HG02623 (cell line): ENCODE measurements at regions not wholly inside any gene's neighbourhood (a gene's known extent, or its start where the extent isn't known, plus 50 kb on each side); places are given as distances from the start of the nearest gene placed in this dataset.

Source experiments
- ATAC-seq: cut with Tn5 transposase; IDR thresholded peaks from one replicate; pipeline ENCODE4 v1.9.1; 2021; ENCODE audit warnings: moderate library complexity; ENCODE audit not compliant: unreplicated experiment

DNA sequence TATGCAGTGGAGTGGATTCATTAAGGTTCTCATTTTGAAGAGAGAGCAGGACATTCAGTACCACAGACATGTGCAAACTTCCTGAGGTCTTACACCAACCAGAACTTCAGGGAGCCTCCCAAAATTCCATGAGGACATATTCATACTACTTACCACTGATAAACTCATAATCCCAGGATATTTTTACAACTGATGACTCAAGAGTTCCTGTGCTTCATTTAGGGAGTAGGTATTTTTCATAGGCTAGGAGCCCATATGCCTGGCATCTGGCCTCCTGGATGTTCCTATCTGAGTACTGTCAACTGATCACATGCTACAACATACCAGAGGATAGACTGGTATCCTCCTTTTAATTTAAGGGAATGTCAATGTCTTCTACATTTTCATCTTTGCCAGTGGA lies 578.0 kb downstream of the EFNA5 start:
- no peak for ATAC-seq

DNA sequence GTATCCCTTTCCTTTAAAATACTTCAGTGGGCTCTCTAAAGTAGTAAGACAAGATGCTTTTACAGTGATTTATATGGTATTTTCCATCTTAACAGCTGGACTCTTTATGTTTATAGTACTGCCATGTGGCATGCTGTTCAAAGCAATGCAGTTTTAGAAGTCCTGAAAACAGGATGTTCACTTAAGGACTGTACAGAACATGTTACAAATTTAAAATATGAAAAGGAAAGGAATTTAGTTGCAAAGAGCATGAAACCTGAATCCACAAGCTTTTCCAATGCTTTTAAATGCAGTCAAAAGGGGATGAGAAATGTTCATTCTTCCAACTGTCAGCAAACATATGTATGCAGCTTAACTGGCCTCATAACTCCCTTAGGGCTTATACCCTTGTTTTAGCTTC lies 580.2 kb downstream of the EFNA5 start:
- no peak for ATAC-seq

GRCh38 chr5:107088907-107089306 lies 581.8 kb downstream of the EFNA5 start:
- no peak for ATAC-seq

- ATAC-seq = no peak
These were observed 585.2 kb downstream of the EFNA5 start for GRCh38 chr5:107085572-107085971.

DNA sequence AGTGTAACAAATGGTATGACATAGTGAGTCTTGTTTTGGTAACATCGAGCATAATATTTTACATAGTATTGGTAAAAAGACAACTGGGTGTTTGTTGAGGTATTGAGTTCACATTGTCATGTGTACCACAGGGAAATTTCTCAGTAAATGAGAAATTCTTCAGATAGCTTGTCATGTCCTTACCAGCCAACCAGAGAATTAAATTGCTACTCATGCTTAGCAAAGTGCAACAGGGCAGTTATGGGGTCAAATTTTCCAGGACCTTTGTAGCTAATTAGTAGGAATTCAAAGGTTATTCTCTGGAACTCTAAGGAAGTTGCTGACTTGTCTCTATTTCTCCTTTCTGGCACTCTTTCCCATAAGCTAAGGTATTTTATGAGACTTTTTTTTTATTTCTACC lies 595.7 kb downstream of the EFNA5 start:
- no peak for ATAC-seq

- ATAC-seq = no peak
These were observed 597.8 kb downstream of the EFNA5 start for GRCh38 chr5:107072967-107073366.

GRCh38 chr5:107072440-107072839 lies 598.3 kb downstream of the EFNA5 start:
- no peak for ATAC-seq

DNA sequence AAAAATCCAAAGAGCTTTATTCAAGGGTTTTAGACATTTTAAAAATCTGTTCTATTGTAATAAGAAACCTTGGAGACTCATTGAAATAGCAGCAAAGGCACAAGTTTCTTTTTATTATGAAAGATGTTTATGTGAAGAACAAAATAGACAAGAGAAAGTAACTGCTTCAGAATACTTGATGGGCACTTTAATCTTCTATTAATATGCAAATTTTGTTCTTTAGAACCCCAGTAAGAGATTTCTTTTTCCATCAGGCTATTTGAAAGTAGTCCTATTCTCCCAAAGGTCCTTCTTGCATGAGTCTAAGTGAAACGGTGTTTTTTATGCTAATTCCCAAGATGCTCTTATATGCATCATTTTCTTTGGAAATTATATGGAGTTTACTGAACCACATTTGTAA lies 602.0 kb downstream of the EFNA5 start:
- ATAC-seq = no peak

- no peak for ATAC-seq
These were observed 603.3 kb downstream of the EFNA5 start for GRCh38 chr5:107067395-107067794.

- ATAC-seq = no peak
These were observed 607.2 kb downstream of the EFNA5 start for GRCh38 chr5:107063511-107063910.

DNA sequence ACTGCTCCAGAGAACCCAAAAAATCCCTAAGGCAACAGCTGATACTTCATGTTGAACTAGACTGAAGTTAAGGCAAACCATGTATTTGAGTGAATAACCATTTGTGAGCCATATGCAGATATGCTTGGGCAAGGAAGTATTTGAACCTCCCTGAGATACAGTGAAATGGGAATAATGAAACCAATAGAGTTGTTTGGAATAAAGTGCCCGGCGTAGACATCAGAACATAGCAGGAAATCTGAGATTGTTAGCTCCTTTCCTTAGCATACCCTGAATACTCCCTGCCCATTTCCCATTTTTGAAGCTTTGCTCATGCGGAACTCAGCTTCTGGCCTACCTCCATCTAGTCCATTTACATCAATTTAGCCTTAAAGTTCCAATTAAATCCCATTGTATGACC lies 611.9 kb downstream of the EFNA5 start:
- ATAC-seq = no peak

- ATAC-seq = no peak
These were observed 612.5 kb downstream of the EFNA5 start for GRCh38 chr5:107058235-107058634.

GRCh38 chr5:107056278-107056677 lies 614.5 kb downstream of the EFNA5 start:
- no peak for ATAC-seq

- no peak for ATAC-seq
These were observed 623.7 kb downstream of the EFNA5 start for GRCh38 chr5:107047048-107047447.

GRCh38 chr5:107043665-107044064 lies 627.1 kb downstream of the EFNA5 start:
- ATAC-seq = no peak

GRCh38 chr5:107040907-107041306 lies 629.8 kb downstream of the EFNA5 start:
- ATAC-seq = no peak

DNA sequence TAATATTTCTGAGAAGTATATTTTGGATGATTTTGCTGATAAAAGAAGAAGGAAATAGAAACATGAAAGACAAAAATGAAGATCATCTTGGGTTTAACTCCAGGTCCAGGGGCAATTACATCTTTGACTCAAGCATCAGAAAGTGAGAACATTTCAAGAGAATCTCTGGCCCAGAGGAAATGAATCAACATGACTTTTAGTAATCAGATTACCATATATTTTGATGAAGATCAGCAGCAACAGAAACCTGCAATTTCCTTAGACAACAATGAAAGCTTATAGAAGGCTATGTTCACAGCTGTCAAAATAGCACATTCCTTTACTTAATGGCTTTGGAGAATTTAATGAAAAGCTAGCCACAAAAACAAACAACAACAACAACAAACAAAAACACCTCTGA lies 638.1 kb downstream of the EFNA5 start:
- no peak for ATAC-seq

DNA sequence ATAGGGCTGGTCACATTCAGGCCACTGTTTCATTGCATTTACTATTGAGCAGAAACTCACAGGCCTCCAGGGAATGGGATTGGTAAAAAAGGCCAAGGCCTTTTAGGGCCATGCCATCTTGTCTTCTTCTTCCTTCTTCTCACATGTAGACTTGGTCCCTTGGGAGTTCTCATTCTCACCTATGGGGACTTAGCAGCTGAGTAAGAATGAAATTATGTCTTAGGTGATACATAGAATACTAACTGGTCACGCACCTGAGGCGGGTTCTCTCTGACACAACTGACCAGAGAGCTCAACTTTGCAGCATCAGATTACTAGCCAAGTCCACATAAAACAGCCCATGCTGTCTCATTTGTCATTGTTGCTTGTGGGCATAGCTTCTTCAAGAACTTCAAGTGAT lies 641.8 kb downstream of the EFNA5 start:
- no peak for ATAC-seq

DNA sequence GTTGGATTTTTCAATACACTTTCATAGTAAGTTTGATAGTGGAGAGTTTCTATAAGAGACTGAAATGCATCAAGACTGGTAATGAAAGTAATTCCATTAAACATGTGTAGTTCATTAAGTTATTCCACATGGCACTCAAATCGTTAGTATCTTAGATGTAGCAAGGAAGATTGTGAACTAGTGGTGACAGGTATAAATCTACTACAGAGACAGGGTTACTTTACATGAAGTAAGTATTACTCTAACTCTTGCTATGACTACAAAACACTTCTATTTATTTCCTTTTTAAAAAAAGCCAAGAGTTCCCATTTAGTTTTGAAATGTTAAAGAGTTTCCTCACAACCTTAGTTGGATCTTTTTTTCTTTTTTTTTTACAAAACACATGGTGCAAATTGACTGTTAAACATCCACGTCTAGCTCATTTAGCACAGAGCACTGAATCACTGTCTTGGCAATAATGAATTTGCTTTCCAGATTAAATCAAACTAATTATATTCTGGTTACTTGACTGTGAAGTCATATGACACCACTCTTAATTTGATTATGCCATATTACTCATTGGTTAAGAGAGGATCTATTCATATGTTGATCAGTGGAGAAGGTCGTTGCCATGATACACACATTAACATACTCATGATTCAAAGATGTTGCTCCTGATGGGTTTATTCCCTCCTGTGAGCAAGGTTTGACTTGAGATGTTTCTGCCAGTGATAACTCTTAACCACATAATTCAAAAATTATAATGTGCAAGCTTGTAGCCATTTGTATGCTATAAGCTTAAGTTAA lies 644.8 kb downstream of the EFNA5 start:
- ATAC-seq = no peak

DNA sequence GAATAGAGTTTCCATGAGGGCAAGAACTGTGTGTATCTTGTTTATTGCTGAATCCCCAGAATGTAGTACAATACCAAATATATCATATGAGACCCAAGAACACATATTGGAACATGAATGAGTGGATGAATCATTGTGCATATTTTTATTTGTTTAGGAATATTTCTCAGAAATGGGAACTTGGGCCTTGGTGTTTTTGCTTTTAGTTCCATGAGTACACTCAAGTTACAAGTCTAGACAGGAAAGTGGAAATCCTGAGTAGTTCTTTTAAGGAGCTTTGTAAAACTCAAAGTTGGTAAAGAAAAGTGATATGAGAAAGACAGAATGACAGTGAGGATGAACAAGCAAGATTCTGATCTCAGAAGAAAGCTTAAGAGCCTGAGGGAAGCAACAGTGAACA lies 647.0 kb downstream of the EFNA5 start:
- ATAC-seq = no peak

- ATAC-seq = no peak
These were observed 649.2 kb downstream of the EFNA5 start for GRCh38 chr5:107021575-107021974.

DNA sequence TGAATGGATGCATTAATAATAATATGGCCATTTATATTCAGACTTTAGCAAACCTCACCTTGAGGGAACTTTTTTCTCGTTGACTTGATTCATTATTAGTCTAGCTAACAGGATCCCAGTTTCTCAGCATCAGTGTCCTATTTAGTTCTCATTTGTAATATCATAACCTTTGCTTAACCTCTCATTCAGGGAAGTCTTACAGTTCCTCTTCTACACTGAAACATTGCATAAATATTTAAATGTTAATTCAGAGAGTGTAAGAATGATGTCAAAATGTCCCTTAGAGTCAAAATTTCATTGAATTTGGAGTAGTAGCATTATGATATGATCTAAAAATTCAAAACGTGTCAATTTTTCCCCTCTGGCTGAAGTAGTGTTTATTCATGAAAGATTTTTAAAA lies 650.1 kb downstream of the EFNA5 start:
- no peak for ATAC-seq

DNA sequence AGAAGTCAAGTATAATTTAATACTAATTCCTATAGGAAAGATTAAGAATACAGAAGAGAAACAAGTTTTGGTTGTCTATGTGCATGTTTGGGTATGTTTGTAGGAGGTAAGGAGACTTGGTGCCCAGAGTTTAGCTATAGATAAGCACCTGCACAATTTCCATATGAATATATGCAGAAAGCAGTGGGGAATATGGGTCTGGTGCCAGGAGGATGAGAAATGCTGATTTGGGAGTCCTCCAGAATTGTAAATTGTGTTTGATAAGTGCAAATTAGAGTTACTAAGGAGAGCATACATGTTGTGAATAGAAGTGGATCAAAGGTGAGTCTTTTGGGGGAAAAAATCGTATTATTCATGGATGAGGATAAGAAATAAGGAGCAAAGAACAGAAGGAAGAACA lies 653.1 kb downstream of the EFNA5 start:
- ATAC-seq = no peak
